Endothelial cell (in vitro differentiated cells): ENCODE measurements at regions not wholly inside any gene's neighbourhood (a gene's known extent, or its start where the extent isn't known, plus 50 kb on each side); places are given as distances from the start of the nearest gene placed in this dataset.

Experiments used
- DNase-seq: peaks from one replicate; pipeline ENCODE4 v3.0.0; 2021; ENCODE audit warnings: low spot score
- H3K27ac Mint-ChIP-seq: one replicate; pipeline ENCODE4 v1.8.0; 2021; ENCODE audit warnings: mixed read lengths, inconsistent platforms; ENCODE audit not compliant: unreplicated experiment
- H3K27me3 Mint-ChIP-seq: one replicate; pipeline ENCODE4 v1.8.0; 2021; ENCODE audit warnings: mild to moderate bottlenecking, moderate library complexity, mixed read lengths, inconsistent platforms; ENCODE audit not compliant: unreplicated experiment
- H3K36me3 Mint-ChIP-seq: one replicate; pipeline ENCODE4 v1.8.0; 2021; ENCODE audit warnings: mild to moderate bottlenecking, low read depth, mixed read lengths, inconsistent platforms; ENCODE audit not compliant: unreplicated experiment
- H3K4me1 Mint-ChIP-seq: one replicate; pipeline ENCODE4 v1.8.0; 2021; ENCODE audit warnings: mild to moderate bottlenecking, mixed read lengths, inconsistent platforms; ENCODE audit not compliant: unreplicated experiment
- H3K4me3 Mint-ChIP-seq: one replicate; pipeline ENCODE4 v1.8.0; 2021; ENCODE audit warnings: mild to moderate bottlenecking, mixed read lengths, inconsistent platforms; ENCODE audit not compliant: unreplicated experiment
- H3K9me3 Mint-ChIP-seq: one replicate; pipeline ENCODE4 v1.8.0; 2021; ENCODE audit warnings: mixed read lengths, inconsistent platforms; ENCODE audit not compliant: unreplicated experiment
- TF ChIP-seq, protein P1 (sequence below): fragments of 200-600 bp; sonication (generic); IDR thresholded peaks from one replicate; pipeline ENCODE4 v1.5.0; 2021; ENCODE audit warnings: antibody characterized with exemption; ENCODE audit not compliant: unreplicated experiment

GRCh38 chr2:120853306-120854013 is 117.8 kb downstream of the GLI2 start:
- H3K4me3 Mint-ChIP-seq = no peak overlapping the region
- no peak for DNase-seq
- H3K9me3 Mint-ChIP-seq = no peaks in the 10 kb centered on the region
- no peaks in the 10 kb centered on the region for H3K36me3 Mint-ChIP-seq
- TF ChIP-seq, protein P1, sequence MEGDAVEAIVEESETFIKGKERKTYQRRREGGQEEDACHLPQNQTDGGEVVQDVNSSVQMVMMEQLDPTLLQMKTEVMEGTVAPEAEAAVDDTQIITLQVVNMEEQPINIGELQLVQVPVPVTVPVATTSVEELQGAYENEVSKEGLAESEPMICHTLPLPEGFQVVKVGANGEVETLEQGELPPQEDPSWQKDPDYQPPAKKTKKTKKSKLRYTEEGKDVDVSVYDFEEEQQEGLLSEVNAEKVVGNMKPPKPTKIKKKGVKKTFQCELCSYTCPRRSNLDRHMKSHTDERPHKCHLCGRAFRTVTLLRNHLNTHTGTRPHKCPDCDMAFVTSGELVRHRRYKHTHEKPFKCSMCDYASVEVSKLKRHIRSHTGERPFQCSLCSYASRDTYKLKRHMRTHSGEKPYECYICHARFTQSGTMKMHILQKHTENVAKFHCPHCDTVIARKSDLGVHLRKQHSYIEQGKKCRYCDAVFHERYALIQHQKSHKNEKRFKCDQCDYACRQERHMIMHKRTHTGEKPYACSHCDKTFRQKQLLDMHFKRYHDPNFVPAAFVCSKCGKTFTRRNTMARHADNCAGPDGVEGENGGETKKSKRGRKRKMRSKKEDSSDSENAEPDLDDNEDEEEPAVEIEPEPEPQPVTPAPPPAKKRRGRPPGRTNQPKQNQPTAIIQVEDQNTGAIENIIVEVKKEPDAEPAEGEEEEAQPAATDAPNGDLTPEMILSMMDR = no peak
- peaks cover 12% of the 10 kb centered on the region for H3K27me3 Mint-ChIP-seq
- H3K4me1 Mint-ChIP-seq = peaks cover 4% of the 10 kb centered on the region
- H3K27ac Mint-ChIP-seq = no peak overlapping the region

DNA sequence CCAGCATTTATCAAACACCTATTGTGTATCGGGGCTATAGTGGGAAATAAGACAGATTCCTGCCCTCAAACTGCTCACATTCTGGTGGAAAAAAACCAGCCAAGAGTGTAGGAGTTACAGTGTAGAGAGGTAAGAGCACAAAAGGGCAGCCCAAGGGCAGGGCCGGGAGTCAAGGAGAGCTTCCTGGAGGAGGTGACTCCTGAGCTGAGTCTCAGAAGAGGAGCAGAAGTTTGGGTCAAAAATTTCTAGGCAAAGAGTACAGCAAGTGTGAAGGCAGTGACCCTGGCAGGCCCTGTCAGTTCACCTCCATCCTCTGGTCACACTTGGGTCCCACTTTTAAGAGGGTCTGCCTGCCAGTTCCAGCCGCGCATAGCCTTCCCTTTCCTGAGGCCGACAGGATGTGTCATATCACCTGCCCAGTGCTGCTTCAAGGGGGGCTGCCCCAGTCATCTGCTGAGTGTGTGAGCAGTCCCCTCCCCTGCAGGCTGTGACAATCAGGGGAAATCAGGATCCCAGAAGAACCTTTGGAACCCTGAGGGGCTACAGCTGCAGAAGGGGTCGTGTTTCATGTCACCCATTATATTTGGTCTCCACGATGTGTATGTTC is 118.4 kb downstream of the GLI2 start:
- TF ChIP-seq, protein P1 = no peak
- H3K27me3 Mint-ChIP-seq = peaks cover 13% of the 10 kb centered on the region
- peaks cover 9% of the 10 kb centered on the region for H3K4me1 Mint-ChIP-seq
- no peaks in the 10 kb centered on the region for H3K9me3 Mint-ChIP-seq
- H3K4me3 Mint-ChIP-seq = no peak overlapping the region
- no peak overlapping the region for H3K27ac Mint-ChIP-seq
- no peak for DNase-seq
- H3K36me3 Mint-ChIP-seq = no peaks in the 10 kb centered on the region

DNA sequence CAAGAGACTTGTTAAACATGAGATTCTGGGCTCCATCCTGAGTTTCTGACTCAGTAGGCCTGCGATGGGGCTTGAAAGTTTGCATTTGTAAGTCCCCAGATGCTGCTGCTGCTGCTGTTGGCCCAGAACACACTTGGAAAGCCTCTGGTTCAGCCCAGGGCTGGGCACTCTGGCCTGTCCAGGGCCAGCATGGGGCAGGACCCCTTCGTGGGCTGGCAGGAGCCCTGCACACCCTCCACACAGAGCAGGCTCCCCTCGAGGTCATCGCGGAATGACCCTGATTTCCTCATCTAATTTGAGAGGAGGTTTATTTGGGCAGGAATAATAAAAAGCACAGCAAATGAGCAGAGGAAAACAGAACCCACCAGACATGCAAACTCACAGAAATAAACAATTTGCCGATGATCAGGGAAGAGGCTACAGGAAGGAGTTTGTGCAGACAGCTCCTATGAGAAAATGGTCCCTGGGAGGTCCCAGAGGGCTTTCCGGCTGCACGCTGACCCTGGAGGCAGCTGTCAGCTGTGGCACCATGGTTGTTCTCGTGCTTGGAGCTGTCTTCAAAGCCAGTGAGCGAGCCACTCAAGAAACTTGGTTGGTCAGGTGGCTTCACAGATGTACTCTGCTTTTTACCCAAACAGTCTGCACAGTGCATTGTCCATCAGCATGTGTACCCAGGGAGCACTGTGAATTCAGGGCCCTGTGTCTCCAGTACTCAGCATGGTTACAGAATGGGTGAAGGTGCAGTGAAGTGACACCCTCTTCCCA is 119.3 kb downstream of the GLI2 start:
- no peaks in the 10 kb centered on the region for H3K9me3 Mint-ChIP-seq
- peaks cover 13% of the 10 kb centered on the region for H3K27me3 Mint-ChIP-seq
- TF ChIP-seq, protein P1 = no peak
- H3K4me3 Mint-ChIP-seq = no peak overlapping the region
- H3K36me3 Mint-ChIP-seq = no peaks in the 10 kb centered on the region
- H3K27ac Mint-ChIP-seq = no peak overlapping the region
- no peak for DNase-seq
- H3K4me1 Mint-ChIP-seq = peaks cover 13% of the 10 kb centered on the region

GRCh38 chr2:120855855-120856405 is 120.3 kb downstream of the GLI2 start:
- DNase-seq = no peak
- H3K9me3 Mint-ChIP-seq = no peaks in the 10 kb centered on the region
- H3K4me1 Mint-ChIP-seq = peaks cover 15% of the 10 kb centered on the region
- TF ChIP-seq, protein P1 = no peak
- no peak overlapping the region for H3K4me3 Mint-ChIP-seq
- no peak overlapping the region for H3K27ac Mint-ChIP-seq
- peaks cover 13% of the 10 kb centered on the region for H3K27me3 Mint-ChIP-seq
- no peaks in the 10 kb centered on the region for H3K36me3 Mint-ChIP-seq
